22Rv1 (cell line): ENCODE measurements at regions not wholly inside any gene's neighbourhood (a gene's known extent, or its start where the extent isn't known, plus 50 kb on each side); places are given as distances from the start of the nearest gene placed in this dataset.

ENCODE experiments used
- CTCF ChIP-seq: fragments of 450-650 bp; IDR thresholded peaks from 2 replicates; pipeline ENCODE4 v1.5.1; 2017; ENCODE audit warnings: mild to moderate bottlenecking
- ZFX ChIP-seq: fragments of 450-650 bp; IDR thresholded peaks from 2 replicates; pipeline ENCODE4 v1.6.1; 2017; ENCODE audit warnings: antibody characterized with exemption, borderline replicate concordance

- TF ChIP-seq CTCF (no peak), ZFX (no peak)
Observed at GRCh38 chr1:112296908-112297307, 99.1 kb upstream of the CTTNBP2NL start.
